Activated CD4-positive, alpha-beta T cell treated with anti-CD3 and anti-CD28 coated beads for 36 hours (primary cell): ENCODE measurements at regions not wholly inside any gene's neighbourhood (a gene's known extent, or its start where the extent isn't known, plus 50 kb on each side); places are given as distances from the start of the nearest gene placed in this dataset.

ENCODE experiments used
- ATAC-seq: fragments of 200-7000 bp; cut with Tn5 transposase; one replicate; pipeline ENCODE4 v1.10.0; 2021; ENCODE audit warnings: mild to moderate bottlenecking, moderate library complexity
- CTCF ChIA-PET: fragments of 350-600 bp; sonication (Branson Sonifier 250); formaldehyde crosslinking; loops from one replicate; lab custom pipeline; 2021; ENCODE audit warnings: antibody characterized with exemption; lab: Charles Lee
- POLR2A ChIA-PET: fragments of 350-600 bp; sonication (Branson Sonifier 250); formaldehyde crosslinking; loops from one replicate; lab custom pipeline; 2021; ENCODE audit warnings: antibody characterized with exemption, inconsistent platforms; lab: Charles Lee
- DNase-seq: peaks from one replicate; pipeline ENCODE4 v3.0.0-alpha.2; 2020
- H3K27ac Mint-ChIP-seq: one replicate; pipeline ENCODE4 v1.8.0; 2021; ENCODE audit warnings: mixed read lengths
- H3K27me3 Mint-ChIP-seq: one replicate; pipeline ENCODE4 v1.8.0; 2021; ENCODE audit warnings: mixed read lengths
- H3K36me3 Mint-ChIP-seq: one replicate; pipeline ENCODE4 v1.8.0; 2021; ENCODE audit warnings: low read depth, mixed read lengths
- H3K4me1 Mint-ChIP-seq: one replicate; pipeline ENCODE4 v1.8.0; 2021; ENCODE audit warnings: mixed read lengths
- H3K4me3 Mint-ChIP-seq: one replicate; pipeline ENCODE4 v1.8.0; 2021; ENCODE audit warnings: mild to moderate bottlenecking, moderate library complexity, mixed read lengths
- H3K9me3 Mint-ChIP-seq: one replicate; pipeline ENCODE4 v1.8.0; 2021; ENCODE audit warnings: low read depth, mixed read lengths
- intact Hi-C, 2 experiments: fragments of 100-400 bp; cut with DNase I in 1 of 2; cut with micrococcal nuclease in 1 of 2; formaldehyde crosslinking; loops; one replicate each; pipeline versions ENCODE4 v1.14.2 to v1.15.1; 2022 to 2024; cut with DNase I, micrococcal nuclease

- Mint-ChIP-seq H3K36me3 (no peaks in the 10 kb centered on the region), H3K4me1 (no peaks in the 10 kb centered on the region), H3K4me3 (no peak overlapping the region), H3K27me3 (no peaks in the 10 kb centered on the region), H3K27ac (no peak overlapping the region), H3K9me3 (no peaks in the 10 kb centered on the region)
- ChIA-PET CTCF (interaction anchor here (1.1 kb wide), 1 partner anchor 8 kb away, joined by 4 read pairs; no protein-coding TSS in a partner anchor), POLR2A (interaction anchor here (0.7 kb wide), 1 partner anchor 335 kb away, joined by 3 read pairs; no protein-coding TSS in a partner anchor)
- intact Hi-C loops, result no loop called here
- no peak for DNase-seq
- ATAC-seq, result no peak
Measured at GRCh38 chr18:72122103-72122502, 422.0 kb downstream of the CBLN2 start.

DNA sequence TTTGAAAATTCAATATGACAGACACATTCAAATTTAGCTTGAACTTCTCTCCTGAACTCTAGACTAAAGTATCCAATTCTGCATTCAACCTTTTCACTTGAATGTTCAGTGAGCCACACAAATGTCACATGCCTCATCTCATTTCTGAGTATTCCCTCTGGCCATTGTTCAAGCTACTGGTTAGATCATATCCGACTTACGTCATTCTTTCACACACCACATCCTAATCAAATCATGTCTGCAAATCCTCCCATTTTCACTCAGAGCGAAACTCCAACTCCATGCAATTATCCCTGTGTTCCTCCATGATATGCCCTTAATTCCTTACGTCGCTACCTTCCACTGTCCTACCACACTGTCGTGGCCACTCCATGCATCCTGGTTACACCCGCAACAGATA is 425.1 kb downstream of the CBLN2 start:
- H3K27me3 Mint-ChIP-seq, result no peaks in the 10 kb centered on the region
- no peaks in the 10 kb centered on the region for H3K36me3 Mint-ChIP-seq
- H3K9me3 Mint-ChIP-seq, result peaks cover 4% of the 10 kb centered on the region
- no peaks in the 10 kb centered on the region for H3K4me1 Mint-ChIP-seq
- ChIA-PET POLR2A (no interaction called here), CTCF (no interaction called here)
- no peak for ATAC-seq
- intact Hi-C loops, result no loop called here
- H3K27ac Mint-ChIP-seq, result no peak overlapping the region
- H3K4me3 Mint-ChIP-seq, result no peak overlapping the region
- no peak for DNase-seq

GRCh38 chr18:72114801-72115594 is 429.1 kb downstream of the CBLN2 start:
- DNase-seq, result no peak
- Mint-ChIP-seq H3K27ac (no peak overlapping the region), H3K27me3 (no peaks in the 10 kb centered on the region), H3K4me1 (no peaks in the 10 kb centered on the region), H3K36me3 (no peaks in the 10 kb centered on the region), H3K4me3 (no peak overlapping the region), H3K9me3 (peaks cover 6% of the 10 kb centered on the region)
- ChIA-PET POLR2A (no interaction called here), CTCF (no interaction called here)
- intact Hi-C loops, result no loop called here
- no peak for ATAC-seq

DNA sequence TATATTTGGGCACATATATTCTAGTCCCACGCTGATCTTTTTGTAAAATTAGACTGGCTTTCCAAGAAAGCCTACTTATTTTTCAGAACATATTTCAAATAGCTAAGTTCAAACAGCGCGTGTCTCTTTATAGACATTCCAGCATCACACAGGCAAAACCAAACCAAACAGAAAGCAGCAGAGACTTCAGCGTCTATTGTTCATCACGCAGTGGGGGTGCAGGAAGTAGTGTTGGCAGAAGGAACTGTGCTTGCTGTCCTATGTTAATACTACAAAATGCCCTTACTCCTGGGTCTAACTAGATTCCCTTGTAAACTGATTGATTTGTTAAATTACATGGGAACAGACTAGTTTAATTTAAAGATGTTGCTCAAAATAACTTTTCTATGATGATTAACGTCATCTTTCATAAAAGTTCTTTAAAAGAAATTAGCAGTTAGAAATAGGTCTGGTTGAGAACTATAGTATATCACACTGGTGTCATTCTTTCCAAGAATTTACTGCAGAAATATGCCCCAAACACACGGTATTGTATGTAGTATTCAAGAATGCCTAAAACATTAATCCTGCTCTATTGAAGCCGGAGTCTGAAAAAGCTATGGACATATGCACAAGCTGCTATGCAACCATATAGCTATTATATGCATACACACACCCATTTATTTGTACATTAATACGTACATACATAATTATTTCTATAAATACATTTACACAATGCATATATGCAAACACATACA is 436.3 kb downstream of the CBLN2 start:
- CTCF ChIA-PET, result no interaction called here
- ATAC-seq, result no peak
- POLR2A ChIA-PET, result no interaction called here
- Mint-ChIP-seq H3K27me3 (no peaks in the 10 kb centered on the region), H3K4me3 (no peak overlapping the region), H3K36me3 (no peaks in the 10 kb centered on the region), H3K9me3 (peaks cover 2% of the 10 kb centered on the region), H3K27ac (no peak overlapping the region), H3K4me1 (no peaks in the 10 kb centered on the region)
- intact Hi-C loops, result no loop called here
- DNase-seq, result no peak

- Mint-ChIP-seq H3K27ac (no peak overlapping the region), H3K4me1 (no peaks in the 10 kb centered on the region), H3K9me3 (no peaks in the 10 kb centered on the region), H3K36me3 (no peaks in the 10 kb centered on the region), H3K27me3 (no peaks in the 10 kb centered on the region), H3K4me3 (no peak overlapping the region)
- ATAC-seq (no peak), DNase-seq (no peak)
- POLR2A ChIA-PET, result no interaction called here
- CTCF ChIA-PET, result no interaction called here
- intact Hi-C loops, result no loop called here
Measured at GRCh38 chr18:72104851-72105250, 439.3 kb downstream of the CBLN2 start.

DNA sequence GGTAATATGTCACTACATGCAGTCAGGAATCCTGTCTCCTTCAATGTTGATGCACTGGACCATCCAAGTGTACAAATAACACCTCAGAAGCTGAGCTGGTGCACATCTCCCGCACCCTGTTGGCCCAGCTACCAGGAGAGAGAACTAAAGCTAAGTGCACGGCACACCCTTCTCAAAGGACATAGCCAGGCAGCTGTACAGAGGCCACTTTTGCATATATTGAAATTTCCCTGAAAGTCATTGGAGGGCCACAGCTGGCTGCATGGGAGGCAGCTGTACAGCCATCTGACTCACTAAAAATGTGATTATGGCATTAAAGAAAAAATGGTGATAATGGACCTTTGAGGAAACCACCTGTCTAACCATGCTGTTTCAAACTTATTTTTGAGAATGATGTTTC is 441.7 kb downstream of the CBLN2 start:
- intact Hi-C loops, result no loop called here
- DNase-seq (no peak), ATAC-seq (no peak)
- Mint-ChIP-seq H3K36me3 (no peaks in the 10 kb centered on the region), H3K9me3 (peaks cover 2% of the 10 kb centered on the region), H3K4me3 (no peak overlapping the region), H3K27ac (no peak overlapping the region), H3K27me3 (no peaks in the 10 kb centered on the region), H3K4me1 (no peaks in the 10 kb centered on the region)
- ChIA-PET POLR2A (no interaction called here), CTCF (no interaction called here)

DNA sequence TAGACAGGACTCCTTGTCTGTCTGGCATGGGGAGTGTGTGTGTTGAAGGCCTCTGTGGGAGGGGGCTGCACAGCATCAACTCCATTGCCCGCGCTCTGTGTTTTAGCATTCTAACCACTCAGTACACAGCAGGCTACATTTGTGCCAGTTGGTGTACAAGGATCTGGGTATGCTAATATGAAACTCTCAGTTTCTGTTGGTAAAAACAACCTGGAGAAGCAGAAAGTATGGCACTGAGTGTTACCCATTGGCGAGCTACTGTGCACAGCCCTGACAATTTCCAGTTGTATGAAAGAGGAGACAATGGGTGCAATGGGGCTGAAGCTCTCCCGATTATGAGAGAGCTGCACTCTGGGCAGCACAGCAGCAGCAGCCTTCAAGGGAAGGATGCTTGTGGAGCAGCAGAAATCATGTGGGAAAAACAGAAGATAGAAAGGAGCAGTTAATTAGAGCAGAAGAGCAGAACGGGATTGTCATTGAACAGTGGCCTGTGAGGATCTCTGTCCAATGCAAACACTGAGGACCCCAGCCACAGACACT is 443.6 kb downstream of the CBLN2 start:
- Mint-ChIP-seq H3K27me3 (no peaks in the 10 kb centered on the region), H3K36me3 (no peaks in the 10 kb centered on the region), H3K9me3 (peaks cover 2% of the 10 kb centered on the region), H3K4me3 (no peak overlapping the region), H3K4me1 (no peaks in the 10 kb centered on the region), H3K27ac (no peak overlapping the region)
- ChIA-PET CTCF (no interaction called here), POLR2A (no interaction called here)
- intact Hi-C loops, result no loop called here
- ATAC-seq (no peak), DNase-seq (no peak)

GRCh38 chr18:72091369-72091768 is 452.8 kb downstream of the CBLN2 start:
- Mint-ChIP-seq H3K27me3 (no peaks in the 10 kb centered on the region), H3K36me3 (no peaks in the 10 kb centered on the region), H3K9me3 (no peaks in the 10 kb centered on the region), H3K27ac (no peak overlapping the region), H3K4me1 (no peaks in the 10 kb centered on the region), H3K4me3 (no peak overlapping the region)
- intact Hi-C loops, result no loop called here
- ChIA-PET CTCF (no interaction called here), POLR2A (no interaction called here)
- no peak for DNase-seq
- ATAC-seq, result no peak

DNA sequence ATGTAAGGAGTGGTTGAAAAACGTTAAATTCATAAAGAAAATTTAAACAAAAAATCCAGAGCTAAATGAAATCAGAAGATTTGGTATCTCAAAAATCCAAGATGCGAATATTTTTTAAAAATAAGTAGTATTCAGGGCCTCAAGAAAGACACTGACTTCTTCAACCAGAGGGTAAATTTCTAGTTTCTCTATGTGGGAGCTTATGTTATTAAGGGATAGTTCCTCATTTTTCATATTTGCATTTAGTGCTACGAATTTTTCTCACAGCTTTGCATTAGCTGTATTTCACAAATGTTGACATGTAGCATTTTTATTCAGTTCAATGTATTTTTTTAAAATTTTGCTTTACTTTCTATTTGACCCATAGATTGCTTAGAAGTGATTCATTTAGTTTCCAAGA is 454.7 kb downstream of the CBLN2 start:
- POLR2A ChIA-PET, result no interaction called here
- CTCF ChIA-PET, result no interaction called here
- Mint-ChIP-seq H3K27ac (no peak overlapping the region), H3K36me3 (no peaks in the 10 kb centered on the region), H3K4me3 (no peak overlapping the region), H3K4me1 (no peaks in the 10 kb centered on the region), H3K9me3 (no peaks in the 10 kb centered on the region), H3K27me3 (no peaks in the 10 kb centered on the region)
- intact Hi-C loops, result loop anchor here in 1 of 2 experiments (5.0 to 10.0 kb wide), 2 partner anchors 1155 to 1597 kb away; no protein-coding TSS in a partner anchor
- ATAC-seq, result no peak
- DNase-seq, result no peak

DNA sequence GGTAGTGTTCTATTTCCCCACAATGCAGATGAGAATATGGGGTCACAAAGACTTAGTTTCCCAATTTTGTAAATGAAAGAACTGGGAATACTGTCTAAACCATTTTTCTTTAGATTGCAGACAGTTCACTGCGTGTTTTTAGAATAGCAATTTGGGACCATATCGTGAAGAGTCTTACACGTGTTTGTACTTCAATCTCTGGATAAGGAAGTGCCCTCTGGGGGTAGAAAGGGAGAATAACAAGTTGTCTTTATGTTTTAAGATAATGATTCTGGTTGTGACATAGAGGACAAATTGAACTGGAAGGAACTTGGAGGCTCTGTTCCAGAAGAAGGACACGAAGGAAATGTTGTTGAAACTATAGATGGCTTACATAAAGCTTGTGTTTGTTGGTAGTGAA is 457.7 kb downstream of the CBLN2 start:
- ATAC-seq (peak; percentile 33), DNase-seq (no peak)
- Mint-ChIP-seq H3K27me3 (no peaks in the 10 kb centered on the region), H3K27ac (no peak overlapping the region), H3K4me1 (no peaks in the 10 kb centered on the region), H3K4me3 (no peak overlapping the region), H3K36me3 (no peaks in the 10 kb centered on the region), H3K9me3 (no peaks in the 10 kb centered on the region)
- ChIA-PET POLR2A (no interaction called here), CTCF (no interaction called here)
- intact Hi-C loops, result loop anchor here in 1 of 2 experiments (2.0 to 10.0 kb wide), 3 partner anchors 1152 to 1594 kb away; no protein-coding TSS in a partner anchor

DNA sequence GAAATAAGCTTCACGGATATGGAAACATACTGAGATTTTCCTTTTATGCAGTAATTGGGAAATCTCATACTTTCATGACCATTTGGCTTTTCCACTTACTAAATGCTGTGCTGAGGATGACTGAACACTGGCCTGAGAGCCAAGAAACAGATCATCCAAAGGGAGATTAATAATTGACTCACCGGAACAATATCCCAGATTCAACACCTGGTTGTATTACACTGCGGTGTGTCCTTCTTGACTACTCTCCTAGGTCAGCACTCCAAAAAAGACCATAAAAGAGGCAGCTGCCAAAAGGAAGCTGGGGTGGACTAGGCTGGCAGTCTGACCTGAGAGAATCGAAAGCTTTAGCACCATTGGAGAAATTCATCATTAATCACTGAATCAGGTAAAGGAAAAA is 469.1 kb downstream of the CBLN2 start:
- DNase-seq (no peak), ATAC-seq (no peak)
- POLR2A ChIA-PET, result no interaction called here
- Mint-ChIP-seq H3K27ac (no peak overlapping the region), H3K4me1 (no peaks in the 10 kb centered on the region), H3K36me3 (no peaks in the 10 kb centered on the region), H3K9me3 (peaks cover 2% of the 10 kb centered on the region), H3K27me3 (no peaks in the 10 kb centered on the region), H3K4me3 (no peak overlapping the region)
- intact Hi-C loops, result no loop called here
- CTCF ChIA-PET, result no interaction called here

DNA sequence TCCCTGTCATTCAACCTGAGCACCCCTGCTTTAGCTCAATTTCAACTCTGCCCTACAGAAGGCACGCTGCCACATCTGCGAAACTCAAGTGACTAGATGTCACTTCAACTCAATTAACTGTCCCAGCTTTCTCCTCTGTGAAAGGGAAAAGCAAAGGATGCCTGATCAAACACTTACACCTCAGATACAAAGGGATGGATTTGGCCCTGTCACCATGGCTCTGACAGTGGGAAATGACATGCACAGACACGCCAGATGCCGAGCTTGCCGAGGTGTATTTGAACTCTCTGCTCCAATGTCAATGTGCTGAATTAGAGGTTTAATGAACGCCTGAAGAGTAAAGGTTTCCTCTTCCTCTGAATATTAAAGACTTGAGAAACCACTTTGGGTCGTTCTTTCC is 481.1 kb downstream of the CBLN2 start:
- ChIA-PET POLR2A (no interaction called here), CTCF (no interaction called here)
- intact Hi-C loops, result no loop called here
- ATAC-seq, result no peak
- DNase-seq, result no peak
- no peak overlapping the region for H3K27ac Mint-ChIP-seq
- H3K4me3 Mint-ChIP-seq, result no peak overlapping the region
- H3K27me3 Mint-ChIP-seq, result no peaks in the 10 kb centered on the region
- no peaks in the 10 kb centered on the region for H3K9me3 Mint-ChIP-seq
- no peaks in the 10 kb centered on the region for H3K36me3 Mint-ChIP-seq
- H3K4me1 Mint-ChIP-seq, result no peaks in the 10 kb centered on the region
